Karpas-422 (cell line): ENCODE measurements at regions not wholly inside any gene's neighbourhood (a gene's known extent, or its start where the extent isn't known, plus 50 kb on each side); places are given as distances from the start of the nearest gene placed in this dataset.

Experiments used
- DNase-seq: peaks from one replicate; pipeline ENCODE4 v3.0.0-alpha.2; 2015
- H2AFZ ChIP-seq: fragments of 200-600 bp; sonication (generic); 2 replicates; pipeline ENCODE4 v1.6.1; 2014; ENCODE audit warnings: antibody characterized with exemption, low read length, mixed read lengths
- H3K27ac ChIP-seq: fragments of 200-600 bp; sonication (generic); 2 replicates; pipeline ENCODE4 v1.5.1; 2014; ENCODE audit warnings: mild to moderate bottlenecking, low read length, moderate library complexity
- H3K27me3 ChIP-seq: fragments of 200-600 bp; sonication (generic); 2 replicates; pipeline ENCODE4 v1.6.1; 2014; ENCODE audit warnings: low read length, mixed read lengths
- H3K36me3 ChIP-seq: fragments of 200-600 bp; sonication (generic); 2 replicates; pipeline ENCODE4 v1.6.1; 2014; ENCODE audit warnings: low read length, mixed read lengths; ENCODE audit not compliant: insufficient read depth
- H3K4me1 ChIP-seq: fragments of 200-600 bp; sonication (generic); 2 replicates; pipeline ENCODE4 v1.6.1; 2014; ENCODE audit warnings: mild to moderate bottlenecking, low read length, mixed read lengths
- H3K4me2 ChIP-seq: fragments of 200-600 bp; sonication (generic); 2 replicates; pipeline ENCODE4 v1.6.1; 2014; ENCODE audit warnings: low read length, low read depth, mild to moderate bottlenecking; ENCODE audit not compliant: poor library complexity, severe bottlenecking
- H3K4me3 ChIP-seq: fragments of 200-600 bp; sonication (generic); 2 replicates; pipeline ENCODE4 v1.5.1; 2014; ENCODE audit warnings: mild to moderate bottlenecking, antibody characterized with exemption, low read length, mixed read lengths
- H3K79me2 ChIP-seq: fragments of 200-600 bp; sonication (generic); 2 replicates; pipeline ENCODE4 v1.6.1; 2014; ENCODE audit warnings: mild to moderate bottlenecking, low read length, mixed read lengths
- H3K9ac ChIP-seq: fragments of 200-600 bp; sonication (generic); 2 replicates; pipeline ENCODE4 v1.6.0; 2014; ENCODE audit warnings: low read length
- H3K9me2 ChIP-seq: fragments of 200-600 bp; sonication (generic), shearing (Covaris generic); replicated peaks from 2 replicates; pipeline ENCODE4 v1.6.0; 2014; ENCODE audit warnings: mild to moderate bottlenecking, low read length, moderate library complexity; ENCODE audit not compliant: insufficient read depth
- H3K9me3 ChIP-seq: fragments of 300-700, 200-600 bp; sonication (generic); 2 replicates; pipeline ENCODE4 v1.6.1; 2014; ENCODE audit warnings: low read length, mixed read lengths
- H4K20me1 ChIP-seq: fragments of 200-600 bp; sonication (generic); 2 replicates; pipeline ENCODE4 v1.6.1; 2014; ENCODE audit warnings: mild to moderate bottlenecking, antibody characterized with exemption, low read length, low read depth; ENCODE audit not compliant: insufficient read depth

GRCh38 chr10:36621346-36621745, 504.1 kb upstream of the ANKRD30A start:
- no peaks in the 10 kb centered on the region for H3K9me2 ChIP-seq
- H3K27ac ChIP-seq = no peak overlapping the region
- H3K4me3 ChIP-seq = no peak overlapping the region
- H3K27me3 ChIP-seq = no peaks in the 10 kb centered on the region
- no peak for DNase-seq
- H3K36me3 ChIP-seq = no peaks in the 10 kb centered on the region
- H2AFZ ChIP-seq = no peak overlapping the region
- no peak overlapping the region for H3K9ac ChIP-seq
- H3K4me2 ChIP-seq = no peak overlapping the region
- no peaks in the 10 kb centered on the region for H4K20me1 ChIP-seq
- H3K4me1 ChIP-seq = no peaks in the 10 kb centered on the region
- no peaks in the 10 kb centered on the region for H3K9me3 ChIP-seq
- H3K79me2 ChIP-seq = no peaks in the 10 kb centered on the region

- Histone ChIP-seq H3K36me3 (no peaks in the 10 kb centered on the region), H3K9me3 (no peaks in the 10 kb centered on the region), H2AFZ (no peak overlapping the region), H3K9me2 (no peaks in the 10 kb centered on the region), H3K27ac (no peak overlapping the region), H3K4me1 (peaks cover 10% of the 10 kb centered on the region; the same call in 1 of the 2 replicates), H3K4me3 (no peak overlapping the region), H3K9ac (no peak overlapping the region), H3K79me2 (no peaks in the 10 kb centered on the region), H4K20me1 (no peaks in the 10 kb centered on the region), H3K27me3 (no peaks in the 10 kb centered on the region), H3K4me2 (no peak overlapping the region)
- peak; percentile 55 for DNase-seq
Observed at GRCh38 chr10:36612436-36612835, 513.0 kb upstream of the ANKRD30A start.

- H3K27me3 ChIP-seq = no peaks in the 10 kb centered on the region
- H3K4me1 ChIP-seq = peaks cover 6% of the 10 kb centered on the region; the same call in 1 of the 2 replicates
- DNase-seq = no peak
- no peaks in the 10 kb centered on the region for H4K20me1 ChIP-seq
- H3K36me3 ChIP-seq = no peaks in the 10 kb centered on the region
- no peak overlapping the region for H3K4me2 ChIP-seq
- H3K79me2 ChIP-seq = no peaks in the 10 kb centered on the region
- H2AFZ ChIP-seq = no peak overlapping the region
- H3K27ac ChIP-seq = no peak overlapping the region
- H3K9me2 ChIP-seq = no peaks in the 10 kb centered on the region
- no peak overlapping the region for H3K4me3 ChIP-seq
- no peaks in the 10 kb centered on the region for H3K9me3 ChIP-seq
- no peak overlapping the region for H3K9ac ChIP-seq
Observed at GRCh38 chr10:36608866-36609265, 516.5 kb upstream of the ANKRD30A start.

- H3K9ac ChIP-seq = no peak overlapping the region
- H3K27ac ChIP-seq = no peak overlapping the region
- peaks cover under 1% of the 10 kb centered on the region; the same call in 1 of the 2 replicates for H3K4me1 ChIP-seq
- no peak overlapping the region for H3K4me2 ChIP-seq
- H4K20me1 ChIP-seq = no peaks in the 10 kb centered on the region
- H3K79me2 ChIP-seq = no peaks in the 10 kb centered on the region
- no peak overlapping the region for H2AFZ ChIP-seq
- no peak for DNase-seq
- H3K27me3 ChIP-seq = no peaks in the 10 kb centered on the region
- no peaks in the 10 kb centered on the region for H3K36me3 ChIP-seq
- H3K9me3 ChIP-seq = no peaks in the 10 kb centered on the region
- no peak overlapping the region for H3K4me3 ChIP-seq
- no peaks in the 10 kb centered on the region for H3K9me2 ChIP-seq
Observed at GRCh38 chr10:36608251-36608650, 517.1 kb upstream of the ANKRD30A start.

- no peak for DNase-seq
- H3K9ac ChIP-seq = no peak overlapping the region
- no peaks in the 10 kb centered on the region for H3K79me2 ChIP-seq
- no peaks in the 10 kb centered on the region for H4K20me1 ChIP-seq
- H3K36me3 ChIP-seq = no peaks in the 10 kb centered on the region
- no peaks in the 10 kb centered on the region for H3K9me3 ChIP-seq
- no peak overlapping the region for H3K27ac ChIP-seq
- H3K27me3 ChIP-seq = no peaks in the 10 kb centered on the region
- no peaks in the 10 kb centered on the region for H3K9me2 ChIP-seq
- no peak overlapping the region for H3K4me3 ChIP-seq
- no peaks in the 10 kb centered on the region for H3K4me1 ChIP-seq
- no peak overlapping the region for H2AFZ ChIP-seq
- no peak overlapping the region for H3K4me2 ChIP-seq
Observed at GRCh38 chr10:36606234-36606839, 519.1 kb upstream of the ANKRD30A start.

- H3K4me3 ChIP-seq = no peak overlapping the region
- no peaks in the 10 kb centered on the region for H3K27me3 ChIP-seq
- H3K36me3 ChIP-seq = no peaks in the 10 kb centered on the region
- H3K9ac ChIP-seq = no peak overlapping the region
- no peaks in the 10 kb centered on the region for H3K9me2 ChIP-seq
- H4K20me1 ChIP-seq = no peaks in the 10 kb centered on the region
- no peaks in the 10 kb centered on the region for H3K79me2 ChIP-seq
- no peak overlapping the region for H3K27ac ChIP-seq
- no peak overlapping the region for H2AFZ ChIP-seq
- no peak overlapping the region for H3K4me2 ChIP-seq
- no peaks in the 10 kb centered on the region for H3K4me1 ChIP-seq
- no peaks in the 10 kb centered on the region for H3K9me3 ChIP-seq
- no peak for DNase-seq
Observed at GRCh38 chr10:36604316-36604715, 521.1 kb upstream of the ANKRD30A start.

- no peaks in the 10 kb centered on the region for H3K9me2 ChIP-seq
- H3K4me1 ChIP-seq = no peaks in the 10 kb centered on the region
- H3K9me3 ChIP-seq = no peaks in the 10 kb centered on the region
- H3K4me3 ChIP-seq = no peak overlapping the region
- no peak overlapping the region for H3K4me2 ChIP-seq
- no peak overlapping the region for H3K9ac ChIP-seq
- H3K79me2 ChIP-seq = no peaks in the 10 kb centered on the region
- no peaks in the 10 kb centered on the region for H3K27me3 ChIP-seq
- H2AFZ ChIP-seq = no peak overlapping the region
- H4K20me1 ChIP-seq = no peaks in the 10 kb centered on the region
- no peaks in the 10 kb centered on the region for H3K36me3 ChIP-seq
- no peak overlapping the region for H3K27ac ChIP-seq
- no peak for DNase-seq
Observed at GRCh38 chr10:36603688-36604087, 521.7 kb upstream of the ANKRD30A start.

GRCh38 chr10:36602374-36602773, 523.0 kb upstream of the ANKRD30A start:
- Histone ChIP-seq H3K4me1 (peaks cover 2% of the 10 kb centered on the region; the same call in 1 of the 2 replicates), H3K27me3 (no peaks in the 10 kb centered on the region), H3K4me2 (no peak overlapping the region), H4K20me1 (no peaks in the 10 kb centered on the region), H2AFZ (no peak overlapping the region), H3K9me2 (no peaks in the 10 kb centered on the region; the same call in 1 of the 2 replicates), H3K4me3 (no peak overlapping the region), H3K36me3 (no peaks in the 10 kb centered on the region), H3K9me3 (no peaks in the 10 kb centered on the region), H3K79me2 (no peaks in the 10 kb centered on the region), H3K27ac (no peak overlapping the region), H3K9ac (no peak overlapping the region)
- DNase-seq = no peak
